Middle frontal gyrus (tissue), 1 donor: ENCODE measurements at regions not wholly inside any gene's neighbourhood (a gene's known extent, or its start where the extent isn't known, plus 50 kb on each side); places are given as distances from the start of the nearest gene placed in this dataset.

Source experiments
- DNase-seq: peaks from one replicate; pipeline ENCODE4 v3.0.0-alpha.2; 2015; ENCODE audit warnings: low spot score; ENCODE audit errors: extremely low spot score

DNA sequence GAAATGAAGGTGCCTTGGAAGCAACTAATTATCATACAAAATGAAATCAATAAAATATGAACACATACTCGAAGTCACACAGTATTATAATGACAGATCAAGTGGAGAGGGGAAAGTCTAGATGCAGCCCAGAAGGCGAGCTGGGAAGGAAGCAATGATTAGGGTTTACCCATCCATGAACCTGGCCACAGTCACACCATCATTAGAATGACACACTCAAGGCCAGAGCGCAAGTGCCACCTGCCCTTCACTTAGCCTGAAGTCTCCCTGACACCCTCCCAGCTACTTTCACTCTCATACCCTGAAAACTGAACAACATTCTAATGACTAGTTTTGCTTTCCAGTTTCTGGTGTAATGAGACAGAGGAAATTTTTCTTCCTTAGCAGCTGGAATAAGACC is 302.8 kb upstream of the JARID2 start:
- DNase-seq, result no peak

DNA sequence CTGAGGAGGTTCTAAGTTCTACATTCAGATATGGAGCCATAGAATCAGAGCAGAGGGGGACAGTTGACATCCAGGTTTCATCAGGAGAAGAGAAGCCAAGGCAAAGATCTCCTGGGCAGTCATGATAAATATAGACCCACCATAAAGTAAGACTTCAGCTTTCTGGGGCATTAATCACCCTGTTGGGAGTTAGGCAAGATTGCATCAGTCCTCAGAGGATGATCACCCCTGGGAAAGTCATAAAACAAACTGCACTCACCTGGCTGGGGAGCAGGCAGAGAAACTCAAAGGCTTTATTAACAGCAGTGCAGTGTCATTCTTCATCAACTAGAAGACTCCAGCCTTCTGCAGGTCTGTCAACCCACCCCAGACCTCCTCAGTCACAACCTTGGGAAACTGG is 301.3 kb upstream of the JARID2 start:
- DNase-seq, result no peak

DNA sequence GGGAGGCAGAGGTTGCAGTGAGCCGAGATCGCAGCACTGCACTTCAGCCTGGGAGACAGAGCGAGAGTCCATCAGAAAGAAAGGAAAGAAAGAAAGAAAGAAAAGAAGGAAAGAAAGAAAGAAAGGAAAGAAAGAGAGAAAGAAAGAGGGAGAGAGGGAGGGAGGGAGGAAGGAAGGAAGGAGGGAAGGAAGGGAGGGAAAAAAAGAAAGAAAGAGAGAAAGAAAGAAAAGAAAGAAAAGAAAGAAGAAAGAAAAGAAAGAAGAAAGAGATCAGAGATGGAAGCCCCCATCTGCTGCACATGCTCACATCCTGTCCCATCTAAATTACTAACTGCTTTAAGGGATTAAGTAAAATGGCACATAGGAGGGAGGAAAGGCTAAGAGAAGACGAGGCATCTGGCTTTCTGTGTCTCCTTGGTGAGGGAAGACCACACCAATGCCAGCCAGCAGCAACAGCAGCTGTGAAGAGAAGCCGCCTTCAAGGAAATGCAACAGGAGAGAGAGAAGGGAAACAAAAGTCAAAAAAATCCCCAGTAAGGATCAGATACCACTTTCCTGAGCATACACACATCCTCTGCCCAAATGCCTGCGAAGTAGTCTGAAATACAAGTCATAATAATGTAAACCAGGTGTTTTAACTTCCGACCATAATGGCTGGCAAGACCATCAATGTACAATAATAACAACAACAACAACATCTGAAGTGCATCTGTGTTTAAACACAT is 300.2 kb upstream of the JARID2 start:
- no peak for DNase-seq

DNA sequence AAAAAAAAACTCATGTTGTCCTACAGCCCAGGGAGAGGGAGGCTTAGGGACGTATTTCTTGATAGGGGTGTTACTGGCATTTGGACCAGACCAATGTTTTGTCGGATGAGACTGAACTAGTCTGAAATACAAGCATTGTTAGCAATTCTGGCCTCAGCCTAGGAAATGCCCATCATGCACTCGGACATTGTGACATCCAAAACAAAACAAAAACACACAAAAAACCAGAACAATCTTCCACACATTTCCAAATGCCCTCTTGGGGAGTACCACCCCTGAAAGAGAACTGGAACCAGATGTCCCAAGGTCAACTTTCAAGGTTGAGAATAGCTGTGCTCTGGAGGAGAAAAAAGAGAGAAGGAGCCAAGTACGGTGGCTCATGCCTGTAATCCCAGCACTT is 299.1 kb upstream of the JARID2 start:
- no peak for DNase-seq

- DNase-seq, result no peak
These were observed 297.2 kb upstream of the JARID2 start for GRCh38 chr6:14948586-14949245.

DNA sequence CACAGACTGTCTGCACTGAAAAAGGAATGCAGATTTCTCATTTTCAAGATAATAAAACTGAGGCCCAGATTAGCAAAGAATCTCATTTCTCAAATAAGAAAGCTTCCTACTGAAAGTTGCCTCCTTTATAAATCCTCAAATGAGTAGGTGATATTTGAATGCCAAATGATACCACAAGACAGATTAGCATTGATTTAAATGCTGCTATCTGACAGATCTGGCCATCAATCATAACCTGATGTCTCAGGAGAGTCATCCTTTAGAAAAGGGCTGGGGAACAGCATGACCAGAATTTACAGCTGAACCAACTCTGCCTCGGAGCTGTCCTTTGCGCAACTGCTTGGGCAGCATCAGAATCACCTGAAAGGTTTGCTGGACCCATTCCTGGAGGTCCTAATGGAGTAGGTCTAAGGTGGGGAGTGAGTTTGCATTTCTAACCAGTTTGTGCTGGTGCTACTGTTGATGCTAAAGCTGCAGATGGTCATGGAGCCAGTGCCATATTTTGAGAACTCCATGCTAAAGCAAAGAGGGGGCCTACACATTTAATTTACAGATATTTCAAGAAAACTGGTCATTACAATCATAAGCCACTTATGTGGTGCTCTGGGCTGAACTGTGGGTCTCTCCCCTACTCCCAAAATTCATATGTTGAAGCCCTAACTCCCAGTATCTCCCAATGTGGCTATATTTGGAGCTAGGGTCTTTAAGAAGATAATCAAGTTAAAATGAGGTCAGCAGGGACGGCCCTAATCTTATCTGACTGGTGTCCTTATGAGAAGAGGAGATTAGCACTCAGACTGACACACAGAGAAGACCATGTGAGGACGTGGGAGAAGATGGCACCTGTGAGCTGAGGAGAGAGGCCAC is 295.5 kb upstream of the JARID2 start:
- DNase-seq, result no peak

GRCh38 chr6:14950970-14951276 is 294.9 kb upstream of the JARID2 start:
- no peak for DNase-seq

DNA sequence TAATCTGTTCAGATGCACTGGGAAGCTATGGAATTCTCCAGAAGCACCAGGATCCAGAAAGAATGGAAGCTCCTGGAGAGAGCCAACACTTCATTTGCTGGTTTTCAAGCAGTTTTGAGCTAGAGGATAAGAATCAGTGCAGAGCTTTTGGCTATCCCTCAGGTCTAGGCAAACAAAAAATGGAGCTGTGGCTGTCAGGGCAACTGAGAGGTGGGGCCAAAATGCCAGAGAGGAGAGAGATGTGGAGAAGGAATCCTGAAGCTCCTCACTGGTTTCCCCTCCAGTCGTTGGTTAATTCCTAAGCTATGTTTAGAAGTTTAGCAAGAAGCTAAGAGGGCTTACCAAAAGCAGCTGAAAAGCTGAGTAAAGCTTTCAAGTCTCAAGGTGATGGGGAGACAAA is 294.2 kb upstream of the JARID2 start:
- DNase-seq, result no peak

DNA sequence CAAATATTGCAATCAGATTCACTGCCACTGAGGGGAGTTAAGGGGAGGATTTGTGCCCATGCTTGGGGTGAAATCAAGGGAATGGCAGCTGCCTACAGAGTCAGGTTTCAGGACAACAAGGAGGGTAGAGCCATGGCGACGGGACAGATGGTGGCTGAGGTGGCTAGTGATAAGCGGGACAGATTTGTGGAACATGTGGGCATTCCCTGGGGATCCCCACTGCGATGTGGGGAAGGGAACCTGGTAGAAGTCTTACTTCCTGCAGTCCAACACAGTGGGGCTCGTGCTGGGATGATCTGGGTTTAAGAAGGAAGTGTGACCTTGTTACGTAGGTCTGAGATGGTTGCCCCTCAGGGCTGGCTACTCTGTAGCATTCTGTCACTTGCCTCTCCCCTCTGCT is 292.0 kb upstream of the JARID2 start:
- DNase-seq, result no peak

GRCh38 chr6:14957355-14958059 is 288.4 kb upstream of the JARID2 start:
- DNase-seq, result no peak

DNA sequence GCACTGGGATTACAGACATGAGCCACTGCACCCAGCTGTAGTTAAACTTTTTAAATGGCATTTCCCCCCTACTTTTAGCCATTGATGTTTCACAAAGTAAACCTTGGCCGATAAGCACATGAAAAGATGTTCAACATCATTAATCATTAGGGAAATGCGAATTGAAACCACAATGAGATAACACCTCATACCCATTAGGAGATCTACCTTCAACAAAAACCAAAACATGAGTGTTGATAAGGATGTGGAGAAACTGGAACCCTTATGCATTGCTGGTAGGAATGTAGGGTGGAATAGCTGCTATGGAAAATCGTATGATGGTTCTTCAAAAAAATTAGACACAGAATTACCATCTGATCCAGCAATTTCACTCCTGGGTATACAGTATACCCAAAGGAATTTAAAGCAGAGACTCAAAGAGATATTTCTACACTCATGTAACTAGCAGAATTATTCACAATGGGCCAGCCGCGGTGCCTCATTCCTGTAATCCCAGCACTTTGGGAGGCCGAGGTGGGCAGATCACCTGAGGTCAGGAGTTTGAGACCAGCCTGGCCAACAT is 286.5 kb upstream of the JARID2 start:
- DNase-seq, result no peak

- DNase-seq, result no peak
These were observed 281.2 kb upstream of the JARID2 start for GRCh38 chr6:14964556-14965270.

DNA sequence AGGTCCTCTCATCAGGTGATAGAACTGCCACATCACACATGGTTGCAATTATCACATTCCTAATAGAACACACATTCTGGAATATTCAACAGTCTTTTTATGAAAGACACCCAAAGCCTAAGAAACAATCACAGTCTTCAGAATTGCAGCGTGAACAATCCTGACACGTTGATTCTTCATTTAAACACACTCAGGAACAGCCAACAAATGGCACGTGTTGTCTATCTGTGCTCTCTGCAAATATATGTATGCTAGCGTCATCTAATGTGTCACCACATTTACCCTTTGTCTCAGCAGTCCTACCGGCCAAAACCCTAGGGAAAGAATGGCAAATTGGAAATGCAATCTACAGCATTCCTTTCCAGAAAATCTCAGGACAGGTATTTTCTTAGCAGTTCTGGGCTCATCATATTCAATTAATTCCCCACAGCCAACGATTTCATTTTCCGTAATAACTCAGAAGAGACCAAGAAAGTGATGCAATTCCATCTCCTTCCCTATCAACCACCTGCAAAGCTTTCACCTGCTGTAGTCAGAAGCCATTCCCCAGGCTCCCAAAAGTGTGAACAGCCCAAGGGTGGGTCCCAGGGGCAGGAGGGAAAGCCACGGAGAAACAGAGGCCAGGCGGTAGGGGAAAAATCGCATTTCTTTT is 280.3 kb upstream of the JARID2 start:
- DNase-seq, result no peak

DNA sequence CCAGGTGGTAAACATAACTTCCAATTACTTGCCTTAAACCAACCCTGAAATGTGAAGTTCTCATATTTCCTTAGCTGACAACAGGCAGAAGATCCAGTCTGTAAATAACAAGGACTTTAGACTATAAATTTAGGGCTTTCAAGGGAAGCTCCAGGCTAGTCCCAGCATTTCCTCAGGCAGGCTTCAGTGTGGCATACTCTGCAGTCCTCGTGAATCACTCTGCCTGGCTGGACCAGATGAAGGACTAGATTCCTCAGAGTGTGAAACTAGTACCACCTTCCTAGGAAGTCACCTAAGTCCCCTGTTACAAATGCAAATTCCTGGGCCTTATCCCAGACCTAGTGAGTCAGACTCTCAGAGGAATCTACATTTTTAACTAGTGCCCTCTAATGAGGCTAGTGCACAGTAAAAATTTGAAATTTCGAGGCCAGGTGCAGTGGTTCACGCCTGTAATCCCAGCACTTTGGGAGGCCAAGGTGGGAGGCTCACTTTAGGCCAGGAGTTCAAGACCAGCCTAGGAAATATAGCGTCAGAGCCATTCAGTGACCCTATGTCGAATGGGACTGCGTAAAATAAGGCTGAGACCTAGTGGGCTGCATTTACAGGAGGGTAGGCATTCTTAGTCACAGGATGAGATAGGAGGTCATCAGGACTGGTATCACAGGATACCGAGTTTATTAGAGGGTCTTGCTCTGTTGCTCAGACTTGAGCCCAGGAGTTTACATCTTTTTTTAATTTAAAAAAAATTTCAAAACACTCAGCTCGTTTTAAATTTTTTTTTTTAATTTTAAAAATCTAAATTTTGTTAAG is 279.6 kb upstream of the JARID2 start:
- no peak for DNase-seq

DNA sequence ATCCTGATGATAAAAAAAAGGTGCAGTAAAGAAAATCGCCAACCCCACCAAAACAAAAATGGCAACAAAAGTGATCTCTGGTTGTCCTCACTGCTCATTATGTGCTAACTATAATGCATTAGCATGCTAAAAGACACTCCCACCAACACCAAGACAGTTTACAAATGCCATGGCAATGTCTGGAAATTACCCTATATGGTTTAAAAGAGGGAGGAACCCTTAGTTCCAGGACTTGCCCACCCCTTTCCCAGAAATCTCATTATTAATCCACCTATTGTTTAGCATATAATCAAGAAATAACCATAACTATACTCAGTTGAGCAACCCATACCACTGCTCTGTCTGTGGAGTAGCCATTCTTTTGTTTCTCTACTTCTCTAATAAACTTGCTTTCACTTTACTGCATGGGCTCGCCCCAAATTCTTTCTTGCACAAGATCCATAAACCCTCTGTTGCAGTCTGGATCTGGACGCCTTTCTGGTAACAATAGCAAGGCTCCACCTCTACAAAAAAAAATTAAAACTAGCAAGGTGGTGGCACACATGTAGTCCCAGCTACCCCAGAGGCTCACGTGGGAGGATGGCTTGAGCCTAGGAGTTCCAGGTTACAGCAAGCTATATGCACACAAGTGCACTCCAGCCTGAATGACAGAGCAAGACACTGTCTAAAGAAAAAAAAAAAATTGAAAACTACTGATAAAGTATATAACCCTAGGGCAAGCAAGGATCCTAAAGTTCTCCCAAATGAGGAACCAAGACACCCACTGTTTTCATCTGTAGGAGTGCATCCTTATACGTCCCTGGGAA is 278.8 kb upstream of the JARID2 start:
- no peak for DNase-seq

DNA sequence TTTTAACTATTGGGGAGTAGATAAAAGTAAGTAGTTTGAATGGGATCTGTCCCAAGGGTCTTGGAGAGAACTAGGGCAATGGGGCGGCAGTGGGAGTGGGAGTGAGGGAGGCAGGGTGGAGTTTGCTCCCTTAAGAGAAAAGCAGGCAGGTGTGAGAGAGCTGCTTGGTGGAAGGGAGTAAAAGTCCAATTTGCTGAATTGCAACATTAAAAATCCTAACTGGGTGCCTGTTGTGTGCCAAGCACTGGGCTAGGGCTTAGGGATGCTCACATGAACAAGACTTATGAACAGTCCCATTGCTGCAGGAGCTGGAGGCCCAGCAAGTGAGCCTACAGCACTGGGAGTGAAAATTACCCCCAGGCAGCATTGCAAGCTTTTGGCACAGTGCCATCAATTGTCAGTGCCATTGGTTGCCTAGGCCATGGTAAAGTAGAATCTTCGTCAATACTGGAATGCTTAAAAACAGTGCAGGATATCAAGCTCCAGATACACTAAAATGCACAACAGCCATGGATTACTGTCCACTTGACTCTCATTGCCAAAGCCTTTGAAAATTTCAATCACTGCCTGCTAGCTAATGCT is 277.7 kb upstream of the JARID2 start:
- no peak for DNase-seq

DNA sequence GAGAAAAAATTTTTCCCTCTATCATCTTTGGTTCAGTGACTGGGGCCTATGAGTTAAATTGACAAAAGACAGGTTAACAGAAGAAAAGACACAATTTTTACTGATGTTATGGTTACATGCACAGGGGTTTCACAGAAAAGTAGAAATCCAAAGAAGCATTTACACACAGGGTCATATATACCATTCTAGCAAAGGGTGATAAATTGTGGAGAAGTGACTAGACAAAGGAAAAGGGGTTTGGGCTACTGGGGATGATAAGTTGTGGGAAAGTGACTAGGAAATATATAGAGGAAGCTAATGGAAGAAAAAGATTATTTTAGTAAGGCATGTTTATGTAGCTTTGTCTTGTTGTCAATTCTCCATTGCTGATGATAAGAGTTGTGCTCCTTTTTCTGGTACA is 276.7 kb upstream of the JARID2 start:
- no peak for DNase-seq

- no peak for DNase-seq
These were observed 273.3 kb upstream of the JARID2 start for GRCh38 chr6:14972379-14973067.
